HCT116 (cell line): ENCODE measurements at regions not wholly inside any gene's neighbourhood (a gene's known extent, or its start where the extent isn't known, plus 50 kb on each side); places are given as distances from the start of the nearest gene placed in this dataset.
"Not testable (repeated sequence)": the region's sequence is repeated elsewhere in the genome, so short reads cannot be mapped to it uniquely, and the experiment has no call there.

Experiments used
- ATAC-seq: fragments of 200-7000 bp; cut with Tn5 transposase; 2 replicates; pipeline ENCODE4 v1.9.1; 2020; ENCODE audit warnings: mild to moderate bottlenecking, moderate library complexity
- BruUV-seq: library from RNA; stranded (reverse); fragments of 400-500 nt; replicated peaks from 2 replicates; lab custom pipeline; 2021; lab: Mats Ljungman, UMichigan
- CTCF ChIA-PET: fragments of 300-600 bp; sonication (Branson Sonifier 250); formaldehyde crosslinking; loops from one replicate; lab custom pipeline; 2021; ENCODE audit warnings: antibody characterized with exemption; lab: Charles Lee
- POLR2A ChIA-PET: fragments of 300-600, 350-600 bp; sonication (Branson Sonifier 250); formaldehyde crosslinking; loops from one replicate; lab custom pipeline; 2021; ENCODE audit warnings: antibody characterized with exemption; lab: Charles Lee
- RAD21 ChIA-PET, 2 experiments: fragments of 300-600 bp; sonication (Branson Sonifier 250); formaldehyde crosslinking; loops; one replicate each; lab custom pipeline; 2023; ENCODE audit warnings: low total read pairs in 2 of 2; ENCODE audit not compliant: uncharacterized antibody in 2 of 2, unreplicated experiment in 2 of 2, low non-redundant PET in 1 of 2; lab: Charles Lee
- DNase-seq: peaks from one replicate; pipeline ENCODE4 v3.0.0-alpha.2; 2010; ENCODE audit warnings: low read depth, low spot score
- H2AFZ ChIP-seq: fragments of 200-600 bp; shearing (Covaris generic), sonication (generic); 2 replicates; pipeline ENCODE4 v1.6.1; 2017; ENCODE audit warnings: low read depth, mixed run types, mixed read lengths, antibody characterized with exemption, low read length; ENCODE audit not compliant: poor library complexity, severe bottlenecking
- H3K27ac ChIP-seq: 2 replicates; pipeline ENCODE4 v1.5.1; 2012; ENCODE audit warnings: low read depth, low read length
- H3K27me3 ChIP-seq: fragments of 200-600 bp; sonication (generic); 2 replicates; pipeline ENCODE4 v1.6.1; 2016; ENCODE audit warnings: mixed run types, low read length, mixed read lengths; ENCODE audit not compliant: insufficient read depth
- H3K36me3 ChIP-seq, 2 experiments: fragments of 200-500 bp in 1 of 2; fragments of 200-600 bp in 1 of 2; sonication (Bioruptor generic) in 1 of 2; sonication (generic) in 1 of 2; 2 replicates each; pipeline versions ENCODE4 v1.5.1 to v1.6.1; 2014 to 2016; ENCODE audit warnings: low read length in 2 of 2, inconsistent platforms in 1 of 2, mixed read lengths in 1 of 2, mixed run types in 1 of 2; ENCODE audit not compliant: insufficient read depth in 2 of 2, control insufficient read depth in 1 of 2
- H3K4me1 ChIP-seq, 2 experiments: fragments of 200-600 bp in 1 of 2; sonication (generic) in 1 of 2; 2 replicates each; pipeline versions ENCODE4 v1.5.1 to v1.6.1; 2012 to 2017; ENCODE audit warnings: low read length in 2 of 2, inconsistent platforms in 1 of 2, mild to moderate bottlenecking in 1 of 2, mixed read lengths in 1 of 2, mixed run types in 1 of 2, moderate library complexity in 1 of 2; ENCODE audit not compliant: insufficient read depth in 2 of 2, control insufficient read depth in 1 of 2
- H3K4me2 ChIP-seq: fragments of 200-600 bp; sonication (generic); 2 replicates; pipeline ENCODE4 v1.6.1; 2017; ENCODE audit warnings: mixed run types, low read length, mixed read lengths
- H3K4me3 ChIP-seq, 2 experiments: fragments of 200-600 bp in 1 of 2; sonication (generic) in 1 of 2; replicated peaks in 1 of 2; 2 replicates each; pipeline ENCODE4 v1.5.1; 2011 to 2016; ENCODE audit warnings: low read length in 2 of 2, control low read depth in 1 of 2, low read depth in 1 of 2, mild to moderate bottlenecking in 1 of 2, mixed read lengths in 1 of 2, mixed run types in 1 of 2
- H3K79me2 ChIP-seq: fragments of 200-600 bp; sonication (generic); 2 replicates; pipeline ENCODE4 v1.6.1; 2017; ENCODE audit warnings: mild to moderate bottlenecking, mixed run types, low read length, moderate library complexity, mixed read lengths; ENCODE audit not compliant: insufficient read depth
- H3K9ac ChIP-seq: fragments of 200-600 bp; sonication (generic); 2 replicates; pipeline ENCODE4 v1.6.1; 2016; ENCODE audit warnings: low read length, mixed read lengths
- H3K9me2 ChIP-seq: fragments of 200-600 bp; sonication (generic), shearing (Covaris generic); 2 replicates; pipeline ENCODE4 v1.6.1; 2017; ENCODE audit warnings: mixed run types, mild to moderate bottlenecking, moderate library complexity; ENCODE audit not compliant: insufficient read depth
- H3K9me3 ChIP-seq, 2 experiments: fragments of 200-500 bp in 1 of 2; fragments of 200-600 bp in 1 of 2; sonication (Bioruptor generic) in 1 of 2; sonication (generic) in 1 of 2; 2 replicates each; pipeline ENCODE4 v1.6.1; 2014 to 2017; ENCODE audit warnings: low read length in 2 of 2, mixed read lengths in 2 of 2, inconsistent platforms in 1 of 2, low read depth in 1 of 2, mild to moderate bottlenecking in 1 of 2, mixed run types in 1 of 2, moderate library complexity in 1 of 2; ENCODE audit not compliant: control insufficient read depth in 1 of 2, insufficient read depth in 1 of 2
- H4K20me1 ChIP-seq: fragments of 200-600 bp; sonication (generic), shearing (Covaris generic); 2 replicates; pipeline ENCODE4 v1.6.1; 2017; ENCODE audit warnings: mixed run types, mild to moderate bottlenecking, moderate library complexity; ENCODE audit not compliant: insufficient read depth
- CEBPB ChIP-seq: IDR thresholded peaks from 2 replicates; pipeline ENCODE4 v1.6.1; 2012; ENCODE audit warnings: low read depth
- EZH2 ChIP-seq: fragments of 200-600 bp; sonication (generic); IDR thresholded peaks from 2 replicates; pipeline ENCODE4 v1.6.1; 2017; ENCODE audit warnings: antibody characterized with exemption, mixed run types
- FOSL1 ChIP-seq: IDR thresholded peaks from 2 replicates; pipeline ENCODE4 v1.6.1; 2012; ENCODE audit warnings: low read depth
- TCF7L2 ChIP-seq: IDR thresholded peaks from 2 replicates; pipeline ENCODE4 v1.7.0; 2011; ENCODE audit warnings: borderline replicate concordance, inconsistent platforms; ENCODE audit not compliant: insufficient read depth, insufficient read length; ENCODE audit errors: extremely low read depth
- intact Hi-C: fragments of 100-400 bp; cut with micrococcal nuclease; formaldehyde crosslinking; loops from 2 replicates; pipeline ENCODE4 v1.10.0; 2022
- TF ChIP-seq, protein P1 (sequence below): IDR thresholded peaks from 2 replicates; pipeline ENCODE4 v1.6.1; 2012; ENCODE audit warnings: low read depth

- Histone ChIP-seq H3K4me1 (no peaks in the 10 kb centered on the region), H3K4me3 (no peak overlapping the region), H3K27me3 (no peaks in the 10 kb centered on the region), H3K9me2 (no peaks in the 10 kb centered on the region), H3K79me2 (no peaks in the 10 kb centered on the region), H3K27ac (no peak overlapping the region), H4K20me1 (no peaks in the 10 kb centered on the region), H3K36me3 (no peaks in the 10 kb centered on the region), H2AFZ (no peak overlapping the region), H3K4me2 (no peak overlapping the region), H3K9me3 (no peaks in the 10 kb centered on the region), H3K9ac (no peak overlapping the region)
- TF ChIP-seq TCF7L2 (no peak), EZH2 (no peak), CEBPB (no peak), FOSL1 (no peak)
- TF ChIP-seq, protein P1, sequence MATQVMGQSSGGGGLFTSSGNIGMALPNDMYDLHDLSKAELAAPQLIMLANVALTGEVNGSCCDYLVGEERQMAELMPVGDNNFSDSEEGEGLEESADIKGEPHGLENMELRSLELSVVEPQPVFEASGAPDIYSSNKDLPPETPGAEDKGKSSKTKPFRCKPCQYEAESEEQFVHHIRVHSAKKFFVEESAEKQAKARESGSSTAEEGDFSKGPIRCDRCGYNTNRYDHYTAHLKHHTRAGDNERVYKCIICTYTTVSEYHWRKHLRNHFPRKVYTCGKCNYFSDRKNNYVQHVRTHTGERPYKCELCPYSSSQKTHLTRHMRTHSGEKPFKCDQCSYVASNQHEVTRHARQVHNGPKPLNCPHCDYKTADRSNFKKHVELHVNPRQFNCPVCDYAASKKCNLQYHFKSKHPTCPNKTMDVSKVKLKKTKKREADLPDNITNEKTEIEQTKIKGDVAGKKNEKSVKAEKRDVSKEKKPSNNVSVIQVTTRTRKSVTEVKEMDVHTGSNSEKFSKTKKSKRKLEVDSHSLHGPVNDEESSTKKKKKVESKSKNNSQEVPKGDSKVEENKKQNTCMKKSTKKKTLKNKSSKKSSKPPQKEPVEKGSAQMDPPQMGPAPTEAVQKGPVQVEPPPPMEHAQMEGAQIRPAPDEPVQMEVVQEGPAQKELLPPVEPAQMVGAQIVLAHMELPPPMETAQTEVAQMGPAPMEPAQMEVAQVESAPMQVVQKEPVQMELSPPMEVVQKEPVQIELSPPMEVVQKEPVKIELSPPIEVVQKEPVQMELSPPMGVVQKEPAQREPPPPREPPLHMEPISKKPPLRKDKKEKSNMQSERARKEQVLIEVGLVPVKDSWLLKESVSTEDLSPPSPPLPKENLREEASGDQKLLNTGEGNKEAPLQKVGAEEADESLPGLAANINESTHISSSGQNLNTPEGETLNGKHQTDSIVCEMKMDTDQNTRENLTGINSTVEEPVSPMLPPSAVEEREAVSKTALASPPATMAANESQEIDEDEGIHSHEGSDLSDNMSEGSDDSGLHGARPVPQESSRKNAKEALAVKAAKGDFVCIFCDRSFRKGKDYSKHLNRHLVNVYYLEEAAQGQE = no peak
- DNase-seq = no peak
- CTCF ChIA-PET = no interaction called here
- RAD21 ChIA-PET = no interaction called here
- ATAC-seq = no peak
- no TSS peak for BruUV-seq
- intact Hi-C loops = no loop called here
- POLR2A ChIA-PET = no interaction called here
These were observed 395.0 kb upstream of the CRIM1 start for GRCh38 chr2:35960596-35960995.

DNA sequence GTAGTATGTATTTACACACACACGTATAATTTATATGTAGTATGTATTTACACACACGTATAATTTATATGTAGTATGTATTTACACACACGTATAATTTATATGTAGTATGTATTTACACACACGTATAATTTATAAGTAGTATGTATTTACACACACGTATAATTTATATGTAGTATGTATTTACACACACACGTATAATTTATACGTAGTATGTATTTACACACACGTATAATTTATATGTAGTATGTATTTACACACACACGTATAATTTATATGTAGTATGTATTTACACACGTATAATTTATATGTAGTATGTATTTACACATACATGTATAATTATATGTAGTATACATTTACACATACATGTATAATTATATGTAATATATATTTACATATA, 398.5 kb upstream of the CRIM1 start:
- H4K20me1 ChIP-seq, H2AFZ ChIP-seq, H3K9me2 ChIP-seq: not testable (repeated sequence)

More for the DNA sequence above, 398.5 kb upstream of the CRIM1 start:
- BruUV-seq, H3K27me3 ChIP-seq, H3K27ac ChIP-seq, ATAC-seq, H3K36me3 ChIP-seq, RAD21 ChIA-PET, H3K4me2 ChIP-seq, H3K9me3 ChIP-seq, DNase-seq, POLR2A ChIA-PET, CTCF ChIA-PET, intact Hi-C loops, H3K79me2 ChIP-seq, H3K9ac ChIP-seq, H3K4me1 ChIP-seq, H3K4me3 ChIP-seq: not testable (repeated sequence)
